SJCRH30 (cell line): ENCODE measurements at regions not wholly inside any gene's neighbourhood (a gene's known extent, or its start where the extent isn't known, plus 50 kb on each side); places are given as distances from the start of the nearest gene placed in this dataset.
A peak's percentile ranks its signal among the peaks of the same experiment; 100 is the strongest.

Experiments
- DNase-seq, 2 experiments: peaks; one replicate each; pipeline ENCODE4 v3.0.0-alpha.2; 2015 to 2020
- H3K27ac ChIP-seq: fragments of 250-450 bp; sonication (Bioruptor Pico); 2 replicates; pipeline ENCODE4 v1.5.1; 2020; ENCODE audit warnings: mild to moderate bottlenecking, moderate library complexity
- H3K27me3 ChIP-seq: fragments of 250-450 bp; sonication (Bioruptor Pico); 2 replicates; pipeline ENCODE4 v1.5.1; 2020; ENCODE audit warnings: mild to moderate bottlenecking, moderate library complexity
- H3K36me3 ChIP-seq: fragments of 250-450 bp; sonication (Bioruptor Pico); 2 replicates; pipeline ENCODE4 v1.5.1; 2020; ENCODE audit warnings: mild to moderate bottlenecking, moderate library complexity
- H3K4me1 ChIP-seq: fragments of 250-450 bp; sonication (Bioruptor Pico); 2 replicates; pipeline ENCODE4 v1.5.1; 2020; ENCODE audit warnings: mild to moderate bottlenecking, moderate library complexity
- H3K4me3 ChIP-seq: fragments of 250-450 bp; sonication (Bioruptor Pico); 2 replicates; pipeline ENCODE4 v1.5.1; 2020; ENCODE audit warnings: mild to moderate bottlenecking, moderate library complexity
- H3K9me3 ChIP-seq: fragments of 250-450 bp; sonication (Bioruptor Pico); replicated peaks from 2 replicates; pipeline ENCODE4 v1.5.1; 2020; ENCODE audit warnings: mild to moderate bottlenecking, moderate library complexity

DNA sequence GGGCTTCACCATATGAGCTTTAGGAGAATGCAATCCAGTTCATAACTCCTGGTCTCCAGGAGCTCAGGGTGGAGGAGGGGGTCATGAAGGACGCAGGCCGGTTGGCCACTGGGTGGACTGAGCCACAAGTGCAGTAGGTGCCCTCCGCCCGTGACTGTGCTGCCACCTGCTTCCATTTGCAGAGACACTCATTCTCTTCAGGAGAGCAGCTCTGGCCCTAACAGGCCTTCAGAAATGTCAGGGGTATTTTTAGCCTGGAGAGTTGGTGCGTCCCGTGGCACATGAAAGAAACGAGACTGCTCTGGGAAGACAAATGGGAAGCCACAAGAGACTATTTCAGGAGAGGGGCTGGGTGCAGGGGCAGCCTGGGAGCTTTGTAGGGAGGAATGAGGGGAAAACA, 74.6 kb upstream of the MYL2 start:
- no peaks in the 10 kb centered on the region for H3K36me3 ChIP-seq
- DNase-seq, result no peak
- no peaks in the 10 kb centered on the region for H3K4me1 ChIP-seq
- H3K4me3 ChIP-seq, result no peak overlapping the region
- H3K9me3 ChIP-seq, result peaks cover 6% of the 10 kb centered on the region; the same call in 1 of the 2 replicates
- H3K27ac ChIP-seq, result no peak overlapping the region
- no peaks in the 10 kb centered on the region for H3K27me3 ChIP-seq

- H3K4me3 ChIP-seq, result no peak overlapping the region
- H3K36me3 ChIP-seq, result no peaks in the 10 kb centered on the region
- no peak overlapping the region for H3K27ac ChIP-seq
- H3K4me1 ChIP-seq, result no peaks in the 10 kb centered on the region
- DNase-seq, result peak in 1 of 2 experiments; percentile 1
- H3K27me3 ChIP-seq, result no peaks in the 10 kb centered on the region
- H3K9me3 ChIP-seq, result peaks cover 4% of the 10 kb centered on the region; the same call in 1 of the 2 replicates
These were observed 73.1 kb upstream of the MYL2 start for GRCh38 chr12:110993434-110993833.

GRCh38 chr12:110992909-110993308, 72.5 kb upstream of the MYL2 start:
- H3K9me3 ChIP-seq, result no peaks in the 10 kb centered on the region
- H3K4me1 ChIP-seq, result no peaks in the 10 kb centered on the region
- no peaks in the 10 kb centered on the region for H3K36me3 ChIP-seq
- no peak for DNase-seq
- no peak overlapping the region for H3K4me3 ChIP-seq
- no peaks in the 10 kb centered on the region for H3K27me3 ChIP-seq
- no peak overlapping the region for H3K27ac ChIP-seq

DNA sequence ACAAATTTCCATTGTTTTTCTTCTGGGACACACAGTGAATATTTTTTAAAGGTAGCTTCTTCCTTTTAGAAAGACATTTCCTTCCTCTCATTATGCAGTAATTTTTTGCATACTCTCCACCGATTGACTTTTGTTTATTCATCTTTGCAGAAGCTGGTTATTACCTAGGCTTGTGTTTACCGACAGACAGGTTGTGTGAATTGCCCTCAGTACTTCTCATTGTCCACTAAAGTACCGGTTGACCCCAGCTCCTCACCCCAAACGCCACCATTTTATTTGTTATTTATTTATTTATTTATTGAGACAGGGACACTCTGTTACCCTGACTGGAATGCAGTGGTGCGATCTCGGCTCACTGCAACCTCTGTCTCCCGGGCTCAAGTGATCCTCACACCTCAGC, 63.4 kb upstream of the MYL2 start:
- Histone ChIP-seq H3K36me3 (no peaks in the 10 kb centered on the region), H3K27me3 (no peaks in the 10 kb centered on the region), H3K9me3 (no peaks in the 10 kb centered on the region), H3K4me1 (no peaks in the 10 kb centered on the region), H3K27ac (no peak overlapping the region), H3K4me3 (no peak overlapping the region)
- DNase-seq, result no peak

- Histone ChIP-seq H3K4me3 (no peak overlapping the region), H3K36me3 (no peaks in the 10 kb centered on the region), H3K4me1 (no peaks in the 10 kb centered on the region), H3K27ac (no peak overlapping the region), H3K27me3 (no peaks in the 10 kb centered on the region), H3K9me3 (no peaks in the 10 kb centered on the region)
- DNase-seq, result no peak
These were observed 52.5 kb upstream of the MYL2 start for GRCh38 chr12:110972866-110973265.

- Histone ChIP-seq H3K4me3 (no peak overlapping the region), H3K36me3 (no peaks in the 10 kb centered on the region), H3K27me3 (no peaks in the 10 kb centered on the region), H3K9me3 (no peaks in the 10 kb centered on the region), H3K4me1 (no peaks in the 10 kb centered on the region), H3K27ac (no peak overlapping the region)
- DNase-seq, result no peak
These were observed 51.6 kb upstream of the MYL2 start for GRCh38 chr12:110971936-110972335.

DNA sequence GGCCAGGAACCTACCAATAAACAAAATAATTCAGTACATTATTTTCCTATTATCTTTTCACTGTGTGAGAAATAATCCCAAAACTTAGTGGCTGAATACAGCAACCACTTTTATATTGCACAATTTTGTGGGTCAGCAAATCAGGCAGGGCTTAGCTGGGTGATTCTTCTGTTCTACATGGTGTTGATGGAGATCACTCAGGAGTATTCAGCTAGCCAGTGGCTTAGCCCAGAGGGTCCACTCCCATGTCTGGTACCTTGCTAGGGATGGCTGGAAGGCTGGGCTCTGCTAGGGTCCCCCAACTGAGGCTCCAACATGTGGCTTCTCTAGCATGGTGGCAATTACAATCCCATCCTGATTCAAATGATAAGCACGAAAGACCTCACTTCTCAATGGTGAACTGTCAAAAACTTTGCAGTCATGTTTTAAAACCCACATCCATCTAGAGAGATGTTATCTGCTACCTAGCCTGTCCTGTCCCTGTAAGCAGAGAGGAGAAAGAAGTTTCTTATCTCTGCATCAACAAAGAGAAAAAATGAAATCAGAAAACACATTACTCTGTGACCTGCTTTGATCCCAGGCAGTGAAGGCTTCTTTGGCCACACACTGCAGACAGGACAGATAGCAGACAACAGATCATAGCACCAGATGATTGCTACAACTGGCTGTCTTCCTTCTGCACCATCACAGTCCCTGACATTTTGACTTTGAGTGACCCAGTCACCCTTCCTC, 51.0 kb upstream of the MYL2 start:
- Histone ChIP-seq H3K27ac (no peak overlapping the region), H3K4me1 (no peaks in the 10 kb centered on the region), H3K27me3 (no peaks in the 10 kb centered on the region), H3K36me3 (no peaks in the 10 kb centered on the region), H3K4me3 (no peak overlapping the region), H3K9me3 (no peaks in the 10 kb centered on the region)
- no peak for DNase-seq
